RWPE2 (cell line): ENCODE measurements at regions not wholly inside any gene's neighbourhood (a gene's known extent, or its start where the extent isn't known, plus 50 kb on each side); places are given as distances from the start of the nearest gene placed in this dataset.

ENCODE experiments used
- ATAC-seq: fragments of 200-7000 bp; cut with Tn5 transposase; 3 replicates; pipeline ENCODE4 v1.9.1; 2021; ENCODE audit warnings: low read depth
- DNase-seq: peaks from one replicate; pipeline ENCODE4 v3.0.0-alpha.2; 2020; ENCODE audit warnings: low spot score
- H3K27ac ChIP-seq: fragments of 450-650 bp; 2 replicates; pipeline ENCODE4 v1.5.1; 2017; ENCODE audit warnings: mild to moderate bottlenecking; ENCODE audit not compliant: poor library complexity, severe bottlenecking
- H3K27me3 ChIP-seq: fragments of 250-450 bp; sonication (Bioruptor Pico); 2 replicates; pipeline ENCODE4 v1.5.1; 2021; ENCODE audit warnings: mild to moderate bottlenecking, moderate library complexity; ENCODE audit not compliant: insufficient read depth, poor library complexity, severe bottlenecking
- H3K36me3 ChIP-seq: fragments of 250-450 bp; sonication (Bioruptor Pico); 2 replicates; pipeline ENCODE4 v1.5.1; 2020; ENCODE audit warnings: low read depth, mild to moderate bottlenecking, moderate library complexity
- H3K4me1 ChIP-seq: fragments of 250-450 bp; sonication (Bioruptor Pico); 2 replicates; pipeline ENCODE4 v1.5.1; 2021; ENCODE audit warnings: mild to moderate bottlenecking, moderate library complexity; ENCODE audit not compliant: insufficient read depth, poor library complexity, severe bottlenecking
- H3K4me3 ChIP-seq: fragments of 250-450 bp; sonication (Bioruptor Pico); 2 replicates; pipeline ENCODE4 v1.5.1; 2021; ENCODE audit warnings: mild to moderate bottlenecking, moderate library complexity; ENCODE audit not compliant: severe bottlenecking
- H3K9me3 ChIP-seq: fragments of 250-450 bp; sonication (Bioruptor Pico); 2 replicates; pipeline ENCODE4 v1.5.1; 2021; ENCODE audit warnings: mild to moderate bottlenecking, moderate library complexity; ENCODE audit not compliant: severe bottlenecking
- CTCF ChIP-seq: fragments of 450-650 bp; IDR thresholded peaks from one replicate; pipeline ENCODE4 v1.5.1; 2017; ENCODE audit warnings: mild to moderate bottlenecking, moderate library complexity; ENCODE audit not compliant: poor library complexity, severe bottlenecking

DNA sequence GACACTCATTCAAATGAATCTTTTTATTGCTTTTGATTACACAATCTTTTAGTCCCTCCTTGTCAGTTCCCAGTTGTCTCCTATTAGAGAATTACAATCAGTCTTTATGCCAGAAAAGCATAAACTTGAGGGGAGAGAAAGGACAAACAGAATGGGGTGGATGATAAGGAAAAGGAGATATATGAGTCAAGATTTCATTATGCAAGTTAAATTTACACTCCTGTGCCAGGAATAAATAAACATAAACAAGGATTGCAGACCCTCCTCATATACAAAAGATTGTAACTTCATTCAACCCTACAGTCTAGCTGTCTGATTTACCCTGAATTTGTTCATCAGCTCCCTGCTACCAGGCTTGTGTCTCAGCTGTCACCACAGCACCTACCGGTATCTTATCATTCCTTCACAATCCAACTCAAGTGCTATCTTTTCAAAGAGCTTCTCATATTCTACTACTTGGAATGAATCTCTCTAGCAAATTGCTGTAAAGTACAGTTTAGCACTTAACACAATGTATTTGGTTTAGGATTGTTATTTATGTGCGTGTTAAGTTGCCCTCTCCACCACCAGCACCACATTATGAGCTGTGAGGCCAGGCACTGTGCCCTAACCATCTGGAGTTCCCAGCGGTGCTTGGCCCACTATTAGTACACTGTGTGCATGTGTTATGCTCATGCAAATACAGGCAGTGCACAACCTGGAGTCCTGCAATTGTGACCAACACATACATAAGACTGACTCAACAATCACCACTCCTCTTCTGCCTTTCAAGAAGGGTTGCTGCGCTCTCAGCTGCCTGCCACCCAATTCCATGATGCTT, 504.1 kb downstream of the TBL1XR1 start:
- ATAC-seq (no peak), DNase-seq (no peak)
- peaks cover 4% of the 10 kb centered on the region for H3K27me3 ChIP-seq
- H3K4me3 ChIP-seq: no peak overlapping the region
- no peaks in the 10 kb centered on the region for H3K9me3 ChIP-seq
- no peaks in the 10 kb centered on the region for H3K36me3 ChIP-seq
- H3K27ac ChIP-seq: no peak overlapping the region
- no peaks in the 10 kb centered on the region for H3K4me1 ChIP-seq
- TF ChIP-seq CTCF: no peak

DNA sequence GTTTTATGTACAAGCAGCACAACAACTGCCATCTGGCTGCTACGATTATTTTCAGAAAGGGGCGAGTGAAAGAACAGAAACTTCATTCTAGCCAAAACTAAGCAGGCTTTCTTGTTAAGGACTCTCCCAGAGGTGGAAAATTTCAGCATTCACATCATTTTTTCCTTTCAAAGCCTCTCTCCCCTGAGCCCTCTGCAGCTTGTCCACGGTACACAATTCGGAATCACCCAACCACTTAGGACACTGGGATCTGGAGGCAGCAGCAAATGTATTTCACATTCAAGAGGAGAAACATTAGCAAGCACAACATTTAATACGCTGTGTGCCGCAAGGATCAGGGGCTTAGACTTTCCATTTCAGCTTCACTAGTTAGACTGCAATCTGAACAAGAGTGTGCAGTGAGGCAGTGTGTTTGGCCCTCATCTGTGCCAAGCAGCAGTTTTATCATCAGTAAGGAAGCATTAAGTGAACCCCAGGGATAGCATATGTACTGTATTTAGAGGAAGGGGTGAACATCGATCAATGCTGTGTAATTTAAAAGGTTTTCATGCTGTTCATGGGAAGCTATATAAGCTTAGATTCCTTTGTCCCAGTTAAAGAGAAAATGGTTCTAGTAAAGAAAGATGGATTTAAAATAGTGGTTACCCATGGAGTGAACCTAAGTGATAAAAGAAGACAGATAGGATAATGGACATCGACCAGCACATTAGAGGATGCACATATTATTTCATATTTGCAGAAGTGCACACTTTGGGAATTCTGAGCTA, 504.9 kb downstream of the TBL1XR1 start:
- Histone ChIP-seq H3K27ac (no peak overlapping the region), H3K9me3 (no peaks in the 10 kb centered on the region), H3K4me3 (no peak overlapping the region), H3K4me1 (no peaks in the 10 kb centered on the region), H3K27me3 (no peaks in the 10 kb centered on the region), H3K36me3 (no peaks in the 10 kb centered on the region)
- ATAC-seq (no peak), DNase-seq (no peak)
- TF ChIP-seq CTCF: no peak

DNA sequence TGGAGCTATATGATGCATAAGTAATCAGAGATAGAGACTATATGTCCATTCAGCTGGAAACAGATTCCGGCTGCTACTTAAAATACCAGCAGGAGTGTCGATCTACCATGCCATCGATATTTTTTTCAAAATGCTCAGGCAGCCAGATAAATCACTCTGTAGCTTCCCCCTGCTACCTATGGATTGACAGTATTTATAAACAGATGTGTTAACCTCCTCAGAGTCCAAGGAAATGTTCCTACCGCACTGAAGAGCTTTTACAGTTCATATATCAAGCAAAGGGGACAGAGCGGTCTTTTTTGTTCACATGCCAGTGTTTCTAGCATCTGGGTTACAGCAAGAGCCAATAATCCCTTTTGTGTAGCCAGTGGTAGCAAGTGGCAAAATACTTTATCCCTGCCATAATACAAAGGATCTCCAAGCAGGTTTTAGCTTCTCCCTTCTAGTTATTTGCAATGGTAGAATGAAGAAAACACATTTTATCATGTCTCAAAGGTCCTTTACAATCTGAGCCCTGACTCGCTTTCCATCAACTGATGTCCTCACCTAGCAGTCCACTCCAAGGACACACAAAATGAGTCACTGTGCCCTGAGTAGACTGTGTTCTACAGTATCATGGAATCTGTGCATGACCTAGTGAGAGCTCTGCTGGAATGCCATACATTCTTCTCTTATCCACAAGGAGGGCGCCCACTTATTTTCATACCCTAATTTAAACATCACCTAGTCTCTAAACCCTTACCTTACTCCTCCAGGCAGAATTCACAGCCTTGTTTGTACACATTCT, 507.0 kb downstream of the TBL1XR1 start:
- no peak for TF ChIP-seq CTCF
- H3K27ac ChIP-seq: no peak overlapping the region
- H3K4me3 ChIP-seq: no peak overlapping the region
- H3K4me1 ChIP-seq: no peaks in the 10 kb centered on the region
- no peak for DNase-seq
- H3K9me3 ChIP-seq: no peaks in the 10 kb centered on the region
- no peaks in the 10 kb centered on the region for H3K27me3 ChIP-seq
- ATAC-seq: no peak
- no peaks in the 10 kb centered on the region for H3K36me3 ChIP-seq

GRCh38 chr3:176687754-176688153, 509.5 kb downstream of the TBL1XR1 start:
- Histone ChIP-seq H3K4me1 (no peaks in the 10 kb centered on the region), H3K27ac (no peak overlapping the region), H3K9me3 (no peaks in the 10 kb centered on the region), H3K27me3 (no peaks in the 10 kb centered on the region), H3K36me3 (no peaks in the 10 kb centered on the region), H3K4me3 (no peak overlapping the region)
- no peak for TF ChIP-seq CTCF
- no peak for ATAC-seq
- no peak for DNase-seq
